AG09309 (cell line): ENCODE measurements at regions not wholly inside any gene's neighbourhood (a gene's known extent, or its start where the extent isn't known, plus 50 kb on each side); places are given as distances from the start of the nearest gene placed in this dataset.

Experiments
- DNase-seq: peaks from one replicate; pipeline ENCODE4 v3.0.0-alpha.2; 2010; ENCODE audit warnings: low read depth
- H3K4me3 ChIP-seq: 2 replicates; pipeline ENCODE4 v1.5.1; 2011; ENCODE audit warnings: mild to moderate bottlenecking, low read depth, low read length, moderate library complexity; ENCODE audit not compliant: control insufficient read depth
- CTCF ChIP-seq: IDR thresholded peaks from 2 replicates; pipeline ENCODE4 v1.5.1; 2011; ENCODE audit warnings: mild to moderate bottlenecking, low read depth, low read length, inconsistent platforms; ENCODE audit not compliant: insufficient read depth, control insufficient read depth; ENCODE audit errors: missing control alignments

DNA sequence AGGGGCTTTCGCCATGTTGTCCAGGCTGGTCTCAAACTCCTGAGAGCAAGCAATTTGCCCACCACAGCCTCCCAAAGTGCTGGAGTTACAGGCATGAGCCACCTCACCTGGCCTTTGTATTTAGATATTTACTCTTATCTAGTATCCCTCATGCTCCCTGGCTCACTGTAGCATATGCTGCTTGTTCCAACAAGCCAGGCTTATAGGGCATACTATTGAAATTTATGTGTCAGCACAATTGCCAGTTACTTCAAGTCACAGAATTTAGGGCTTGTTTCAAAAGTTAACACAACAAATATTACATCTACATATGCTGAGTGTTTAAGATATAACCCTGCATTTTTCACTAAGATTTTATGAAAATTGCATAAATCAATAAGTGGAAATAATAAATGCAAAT, 469.2 kb upstream of the ZNF608 start:
- H3K4me3 ChIP-seq: no peak overlapping the region
- no peak for DNase-seq
- TF ChIP-seq CTCF: no peak

DNA sequence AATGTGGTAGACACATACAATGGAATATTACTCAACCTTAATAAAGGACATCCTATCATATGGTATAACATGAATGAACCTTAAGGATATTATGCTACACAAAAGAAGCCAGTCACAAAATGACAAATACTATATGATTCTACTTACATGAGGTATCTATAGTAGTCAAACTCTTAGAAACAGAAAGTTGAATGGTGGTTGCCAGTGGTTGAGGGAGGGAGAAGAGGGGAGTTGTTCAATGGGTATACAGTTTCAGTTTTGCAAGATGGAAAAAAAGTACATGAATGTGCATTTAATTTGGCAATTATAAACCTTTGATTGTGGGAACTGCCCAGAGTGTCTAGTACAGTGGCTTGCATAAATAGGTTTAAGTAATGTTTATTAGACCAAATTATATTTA, 473.3 kb upstream of the ZNF608 start:
- TF ChIP-seq CTCF: no peak
- no peak for DNase-seq
- H3K4me3 ChIP-seq: no peak overlapping the region

DNA sequence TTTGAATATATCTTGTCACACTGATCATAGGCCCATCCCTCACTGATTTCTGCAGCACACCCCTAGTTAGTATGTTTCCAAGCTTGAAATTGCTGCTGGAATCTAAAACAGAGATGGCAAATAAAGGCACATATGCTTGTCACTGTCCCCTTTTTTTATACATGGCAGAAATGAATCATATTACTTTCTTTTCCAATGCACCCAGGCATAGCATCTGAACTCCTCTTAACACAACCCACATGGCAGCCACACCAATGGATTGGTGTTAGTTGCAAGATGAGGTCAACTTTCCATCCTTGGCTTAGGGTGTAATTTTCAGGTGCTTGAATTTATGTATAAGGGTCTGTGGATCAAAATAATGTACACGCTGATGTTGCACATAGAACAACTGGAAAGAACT, 473.8 kb upstream of the ZNF608 start:
- H3K4me3 ChIP-seq: no peak overlapping the region
- DNase-seq: no peak
- no peak for TF ChIP-seq CTCF

- H3K4me3 ChIP-seq: no peak overlapping the region
- no peak for DNase-seq
- no peak for TF ChIP-seq CTCF
Observed at GRCh38 chr5:125222597-125223240, 476.3 kb upstream of the ZNF608 start.

DNA sequence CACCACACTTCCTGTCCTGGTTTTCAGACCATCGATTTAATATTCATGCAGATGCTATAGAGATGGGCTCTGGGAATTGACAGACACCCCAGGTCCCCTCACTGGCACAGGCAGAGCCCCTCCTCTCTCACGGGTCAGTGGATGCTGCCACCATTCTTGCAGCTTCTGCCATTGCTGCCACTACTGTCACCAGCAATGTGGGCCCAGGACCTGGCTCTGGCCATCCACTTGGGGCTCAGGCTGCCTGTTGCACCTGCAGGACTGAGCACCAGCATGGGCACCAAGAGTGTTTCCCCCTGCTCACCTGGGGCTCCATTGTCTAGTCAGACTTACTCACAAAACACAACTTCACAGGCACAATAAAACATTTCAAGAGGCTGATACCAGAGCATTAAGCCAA, 479.0 kb upstream of the ZNF608 start:
- no peak overlapping the region for H3K4me3 ChIP-seq
- no peak for TF ChIP-seq CTCF
- no peak for DNase-seq

DNA sequence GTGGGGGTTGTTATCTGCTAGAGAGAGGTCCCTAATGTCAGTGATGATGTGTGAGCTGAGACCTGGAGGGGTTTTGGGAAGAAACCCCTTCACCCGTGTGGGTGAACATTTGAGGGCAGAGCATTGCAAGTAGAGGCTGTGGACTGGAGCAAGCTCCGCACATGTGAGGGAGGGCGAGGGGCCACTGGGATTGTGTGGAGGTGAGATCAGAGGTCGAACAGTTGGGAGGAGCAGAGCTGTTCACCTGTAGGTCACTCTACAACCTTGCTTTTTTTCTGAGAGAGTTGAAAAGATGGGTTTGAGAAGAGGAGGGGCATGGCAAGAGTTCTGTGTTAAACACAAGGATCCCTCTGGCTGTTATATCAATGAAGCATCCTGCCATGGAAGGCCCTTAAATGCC, 480.4 kb upstream of the ZNF608 start:
- H3K4me3 ChIP-seq: no peak overlapping the region
- no peak for DNase-seq
- no peak for TF ChIP-seq CTCF

DNA sequence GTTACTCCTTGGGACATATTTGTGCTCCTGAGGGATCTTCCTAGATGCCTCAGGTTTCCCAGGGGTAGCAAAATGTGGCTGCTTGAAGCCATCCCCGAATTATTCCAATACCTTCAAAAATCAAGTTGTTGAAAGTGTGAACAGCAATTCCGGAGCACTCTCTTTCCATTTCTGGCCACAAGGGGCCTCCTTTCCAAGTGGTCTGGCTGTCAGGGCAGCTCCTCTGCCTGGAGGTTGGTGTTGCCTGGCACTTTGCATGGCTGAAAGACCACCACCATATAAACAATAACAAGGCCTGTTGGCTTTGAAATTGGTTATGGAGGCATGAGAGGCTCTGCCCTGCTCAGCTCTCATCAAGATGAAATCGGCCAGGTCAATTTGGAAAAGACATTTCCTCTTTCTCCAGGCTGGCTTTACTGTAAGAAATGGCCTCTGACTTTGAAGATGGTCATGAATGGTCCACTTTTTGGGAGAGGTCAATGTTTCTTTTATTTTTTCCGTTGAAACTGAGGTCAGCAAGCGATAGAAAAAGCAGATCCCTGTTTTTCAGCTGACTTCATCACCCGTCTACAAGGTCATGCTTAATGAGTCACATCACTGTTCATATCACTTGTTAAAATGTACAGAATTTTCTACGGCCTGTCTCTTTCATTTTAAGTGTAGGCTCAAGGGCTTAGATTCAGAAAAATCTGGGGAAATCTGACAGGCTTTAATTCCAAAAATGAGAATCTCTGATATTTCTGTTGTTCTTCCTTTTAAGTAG, 481.1 kb upstream of the ZNF608 start:
- DNase-seq: no peak

More for the DNA sequence above, 481.1 kb upstream of the ZNF608 start:
- H3K4me3 ChIP-seq: no peak overlapping the region
- peak; percentile 57 for TF ChIP-seq CTCF
